Sigmoid colon (tissue), 4 donors: ENCODE measurements at regions not wholly inside any gene's neighbourhood (a gene's known extent, or its start where the extent isn't known, plus 50 kb on each side); places are given as distances from the start of the nearest gene placed in this dataset.

Experiments used
- CTCF ChIP-seq, 4 experiments: fragments of 450-650 bp in 3 of 4; fragments of 200-600 bp in 1 of 4; IDR thresholded peaks; one replicate each; pipeline ENCODE4 v1.5.1; 2016 to 2019; ENCODE audit warnings: antibody characterized with exemption in 4 of 4, mild to moderate bottlenecking in 3 of 4, moderate library complexity in 2 of 4
- EP300 ChIP-seq, 4 donors: sonication (generic); formaldehyde crosslinking; IDR thresholded peaks; one replicate each; pipeline ENCODE4 v1.6.1; 2017; ENCODE audit warnings: antibody characterized with exemption in 4 of 4
- POLR2A ChIP-seq, 2 donors: fragments of 450-650 bp; IDR thresholded peaks; one replicate each; pipeline ENCODE4 v1.6.1; 2016; ENCODE audit warnings: antibody characterized with exemption in 2 of 2, mild to moderate bottlenecking in 2 of 2, moderate library complexity in 2 of 2
- POLR2AphosphoS5 ChIP-seq, 4 donors: sonication (generic); formaldehyde crosslinking; IDR thresholded peaks; one replicate each; pipeline ENCODE4 v1.6.1; 2017; ENCODE audit warnings: antibody characterized with exemption in 4 of 4

- TF ChIP-seq CTCF (IDR thresholded peaks at IDR 0.05) (no peak), POLR2AphosphoS5 (IDR thresholded peaks at IDR 0.05) (no peak), POLR2A (IDR thresholded peaks at IDR 0.05) (no peak), EP300 (IDR thresholded peaks at IDR 0.05) (no peak)
Measured at GRCh38 chr12:89286501-89286900, 65.8 kb downstream of the DUSP6 start.
